ENCODE measurements at regions not wholly inside any gene's neighbourhood (a gene's known extent, or its start where the extent isn't known, plus 50 kb on each side); places are given as distances from the start of the nearest gene placed in this dataset.

GRCh38 chr20:11582060-11582459 lies 335.6 kb upstream of the BTBD3 start:
- Mint-ChIP-seq H3K4me3 (no peak overlapping the region), H3K9me3 (peaks cover 2% of the 10 kb centered on the region), H3K36me3 (ENCODE audit: low read depth) (no peaks in the 10 kb centered on the region), H3K27me3 (ENCODE audit: low read depth) (no peaks in the 10 kb centered on the region), H3K27ac (no peak overlapping the region), H3K4me1 (ENCODE audit: low read depth) (no peaks in the 10 kb centered on the region)
- CTCF ChIA-PET = no interaction called here
- no peak for DNase-seq
- intact Hi-C loops (cut with micrococcal nuclease) = no loop called here

GRCh38 chr20:11585752-11586352 lies 331.8 kb upstream of the BTBD3 start:
- H3K36me3 Mint-ChIP-seq (ENCODE audit: low read depth) = no peaks in the 10 kb centered on the region
- intact Hi-C loops (cut with micrococcal nuclease) = no loop called here
- no peak for DNase-seq
- no peak overlapping the region for H3K4me3 Mint-ChIP-seq
- CTCF ChIA-PET = no interaction called here
- peaks cover 3% of the 10 kb centered on the region for H3K9me3 Mint-ChIP-seq
- H3K27ac Mint-ChIP-seq = no peak overlapping the region
- H3K4me1 Mint-ChIP-seq (ENCODE audit: low read depth) = no peaks in the 10 kb centered on the region
- H3K27me3 Mint-ChIP-seq (ENCODE audit: low read depth) = no peaks in the 10 kb centered on the region

GRCh38 chr20:11588875-11589274 lies 328.8 kb upstream of the BTBD3 start:
- Mint-ChIP-seq H3K4me3 (no peak overlapping the region), H3K4me1 (ENCODE audit: low read depth) (no peaks in the 10 kb centered on the region), H3K9me3 (peaks cover 6% of the 10 kb centered on the region), H3K36me3 (ENCODE audit: low read depth) (no peaks in the 10 kb centered on the region), H3K27ac (no peak overlapping the region), H3K27me3 (ENCODE audit: low read depth) (no peaks in the 10 kb centered on the region)
- DNase-seq = no peak
- intact Hi-C loops (cut with micrococcal nuclease) = no loop called here
- CTCF ChIA-PET = no interaction called here

GRCh38 chr20:11591965-11592364 lies 325.7 kb upstream of the BTBD3 start:
- intact Hi-C loops (cut with micrococcal nuclease) = no loop called here
- Mint-ChIP-seq H3K9me3 (peaks cover 6% of the 10 kb centered on the region), H3K27ac (no peak overlapping the region), H3K4me1 (ENCODE audit: low read depth) (no peaks in the 10 kb centered on the region), H3K27me3 (ENCODE audit: low read depth) (no peaks in the 10 kb centered on the region), H3K4me3 (no peak overlapping the region), H3K36me3 (ENCODE audit: low read depth) (no peaks in the 10 kb centered on the region)
- no peak for DNase-seq
- CTCF ChIA-PET = no interaction called here

GRCh38 chr20:11604339-11604738 lies 313.4 kb upstream of the BTBD3 start:
- DNase-seq = no peak
- H3K27ac Mint-ChIP-seq = no peak overlapping the region
- H3K4me3 Mint-ChIP-seq = no peak overlapping the region
- H3K36me3 Mint-ChIP-seq (ENCODE audit: low read depth) = no peaks in the 10 kb centered on the region
- H3K27me3 Mint-ChIP-seq (ENCODE audit: low read depth) = no peaks in the 10 kb centered on the region
- H3K4me1 Mint-ChIP-seq (ENCODE audit: low read depth) = no peaks in the 10 kb centered on the region
- CTCF ChIA-PET = no interaction called here
- H3K9me3 Mint-ChIP-seq = peaks cover 5% of the 10 kb centered on the region
- intact Hi-C loops (cut with micrococcal nuclease) = no loop called here

GRCh38 chr20:11607047-11607446 lies 310.6 kb upstream of the BTBD3 start:
- no peak overlapping the region for H3K4me3 Mint-ChIP-seq
- H3K27me3 Mint-ChIP-seq (ENCODE audit: low read depth) = no peaks in the 10 kb centered on the region
- no peaks in the 10 kb centered on the region for H3K9me3 Mint-ChIP-seq
- no peaks in the 10 kb centered on the region for H3K4me1 Mint-ChIP-seq (ENCODE audit: low read depth)
- no peak overlapping the region for H3K27ac Mint-ChIP-seq
- H3K36me3 Mint-ChIP-seq (ENCODE audit: low read depth) = no peaks in the 10 kb centered on the region
- DNase-seq = no peak
- CTCF ChIA-PET = no interaction called here
- intact Hi-C loops (cut with micrococcal nuclease) = no loop called here

- no peaks in the 10 kb centered on the region for H3K4me1 Mint-ChIP-seq (ENCODE audit: low read depth)
- H3K27me3 Mint-ChIP-seq (ENCODE audit: low read depth) = no peaks in the 10 kb centered on the region
- no peak overlapping the region for H3K4me3 Mint-ChIP-seq
- no peaks in the 10 kb centered on the region for H3K9me3 Mint-ChIP-seq
- no peak overlapping the region for H3K27ac Mint-ChIP-seq
- no peak for DNase-seq
- CTCF ChIA-PET = no interaction called here
- H3K36me3 Mint-ChIP-seq (ENCODE audit: low read depth) = no peaks in the 10 kb centered on the region
- intact Hi-C loops (cut with micrococcal nuclease) = no loop called here
Measured at GRCh38 chr20:11608736-11609135, 309.0 kb upstream of the BTBD3 start.

- CTCF ChIA-PET = no interaction called here
Measured at GRCh38 chr20:11624704-11625103, 293.0 kb upstream of the BTBD3 start.

GRCh38 chr20:11626551-11626950 lies 291.1 kb upstream of the BTBD3 start:
- intact Hi-C loops (cut with micrococcal nuclease) = no loop called here

More at GRCh38 chr20:11624704-11625103, 293.0 kb upstream of the BTBD3 start:
- no peaks in the 10 kb centered on the region for H3K27me3 Mint-ChIP-seq (ENCODE audit: low read depth)
- no peaks in the 10 kb centered on the region for H3K36me3 Mint-ChIP-seq (ENCODE audit: low read depth)
- intact Hi-C loops (cut with micrococcal nuclease) = no loop called here
- no peak overlapping the region for H3K4me3 Mint-ChIP-seq
- no peaks in the 10 kb centered on the region for H3K4me1 Mint-ChIP-seq (ENCODE audit: low read depth)
- no peak for DNase-seq
- H3K27ac Mint-ChIP-seq = no peak overlapping the region
- H3K9me3 Mint-ChIP-seq = no peaks in the 10 kb centered on the region

GRCh38 chr20:11642866-11643265 lies 274.8 kb upstream of the BTBD3 start:
- Mint-ChIP-seq H3K36me3 (ENCODE audit: low read depth) (no peaks in the 10 kb centered on the region), H3K27me3 (ENCODE audit: low read depth) (no peaks in the 10 kb centered on the region), H3K27ac (no peak overlapping the region), H3K9me3 (peaks cover 9% of the 10 kb centered on the region), H3K4me1 (ENCODE audit: low read depth) (no peaks in the 10 kb centered on the region), H3K4me3 (no peak overlapping the region)
- no peak for DNase-seq
- CTCF ChIA-PET = no interaction called here
- intact Hi-C loops (cut with micrococcal nuclease) = no loop called here

More at GRCh38 chr20:11626551-11626950, 291.1 kb upstream of the BTBD3 start:
- Mint-ChIP-seq H3K27me3 (ENCODE audit: low read depth) (no peaks in the 10 kb centered on the region), H3K27ac (no peak overlapping the region), H3K4me3 (no peak overlapping the region), H3K4me1 (ENCODE audit: low read depth) (no peaks in the 10 kb centered on the region), H3K9me3 (no peaks in the 10 kb centered on the region), H3K36me3 (ENCODE audit: low read depth) (no peaks in the 10 kb centered on the region)
- CTCF ChIA-PET = no interaction called here
- DNase-seq = no peak

- intact Hi-C loops (cut with micrococcal nuclease) = no loop called here
- Mint-ChIP-seq H3K27me3 (ENCODE audit: low read depth) (no peaks in the 10 kb centered on the region), H3K4me1 (ENCODE audit: low read depth) (no peaks in the 10 kb centered on the region), H3K4me3 (no peak overlapping the region), H3K36me3 (ENCODE audit: low read depth) (no peaks in the 10 kb centered on the region), H3K27ac (no peak overlapping the region), H3K9me3 (peaks cover 3% of the 10 kb centered on the region)
- CTCF ChIA-PET = no interaction called here
- no peak for DNase-seq
Measured at GRCh38 chr20:11646359-11646758, 271.3 kb upstream of the BTBD3 start.

- H3K27me3 Mint-ChIP-seq (ENCODE audit: low read depth) = no peaks in the 10 kb centered on the region
Measured at GRCh38 chr20:11650566-11650965, 267.1 kb upstream of the BTBD3 start.

GRCh38 chr20:11651138-11651537 lies 266.6 kb upstream of the BTBD3 start:
- no peak overlapping the region for H3K27ac Mint-ChIP-seq
- intact Hi-C loops (cut with micrococcal nuclease) = no loop called here
- no peaks in the 10 kb centered on the region for H3K4me1 Mint-ChIP-seq (ENCODE audit: low read depth)
- peaks cover under 1% of the 10 kb centered on the region for H3K9me3 Mint-ChIP-seq
- no peak overlapping the region for H3K4me3 Mint-ChIP-seq
- no peaks in the 10 kb centered on the region for H3K27me3 Mint-ChIP-seq (ENCODE audit: low read depth)
- CTCF ChIA-PET = no interaction called here
- no peak for DNase-seq
- H3K36me3 Mint-ChIP-seq (ENCODE audit: low read depth) = no peaks in the 10 kb centered on the region

More at GRCh38 chr20:11650566-11650965, 267.1 kb upstream of the BTBD3 start:
- Mint-ChIP-seq H3K9me3 (peaks cover 2% of the 10 kb centered on the region), H3K4me1 (ENCODE audit: low read depth) (no peaks in the 10 kb centered on the region), H3K4me3 (no peak overlapping the region), H3K27ac (no peak overlapping the region), H3K36me3 (ENCODE audit: low read depth) (no peaks in the 10 kb centered on the region)
- CTCF ChIA-PET = no interaction called here
- intact Hi-C loops (cut with micrococcal nuclease) = no loop called here
- no peak for DNase-seq

GRCh38 chr20:11651647-11652046 lies 266.0 kb upstream of the BTBD3 start:
- Mint-ChIP-seq H3K27ac (no peak overlapping the region), H3K27me3 (ENCODE audit: low read depth) (no peaks in the 10 kb centered on the region), H3K36me3 (ENCODE audit: low read depth) (no peaks in the 10 kb centered on the region), H3K4me1 (ENCODE audit: low read depth) (no peaks in the 10 kb centered on the region), H3K4me3 (no peak overlapping the region), H3K9me3 (no peaks in the 10 kb centered on the region)
- DNase-seq = no peak
- intact Hi-C loops (cut with micrococcal nuclease) = no loop called here
- CTCF ChIA-PET = no interaction called here

Data from activated naive CD4-positive, alpha-beta T cell treated with anti-CD3 and anti-CD28 coated beads for 36 hours (primary cell).